Bronchial epithelial cell (primary cell): ENCODE measurements at regions not wholly inside any gene's neighbourhood (a gene's known extent, or its start where the extent isn't known, plus 50 kb on each side); places are given as distances from the start of the nearest gene placed in this dataset.

ENCODE experiments used
- DNase-seq: peaks from one replicate; pipeline ENCODE4 v3.0.0-alpha.2; 2010; ENCODE audit warnings: low read depth
- FAIRE-seq: peaks from 2 replicates; lab custom pipeline; 2011; peaks lifted over from hg19 to GRCh38; lab: Jason Lieb, UNC
- H3K27me3 ChIP-seq: 2 replicates; pipeline ENCODE4 v1.5.1; 2011; ENCODE audit warnings: low read length; ENCODE audit not compliant: control insufficient read depth, insufficient read depth
- H3K36me3 ChIP-seq: 2 replicates; pipeline ENCODE4 v1.5.1; 2011; ENCODE audit warnings: low read length; ENCODE audit not compliant: control insufficient read depth, insufficient read depth
- H3K4me3 ChIP-seq: 2 replicates; pipeline ENCODE4 v1.5.1; 2011; ENCODE audit warnings: mild to moderate bottlenecking, low read depth, low read length, control low read depth
- CTCF ChIP-seq: IDR thresholded peaks from 2 replicates; pipeline ENCODE4 v1.5.1; 2011; ENCODE audit warnings: mild to moderate bottlenecking, moderate library complexity, low read length, control low read depth, inconsistent platforms; ENCODE audit not compliant: insufficient read depth, severe bottlenecking

- Histone ChIP-seq H3K4me3 (no peak overlapping the region), H3K27me3 (no peaks in the 10 kb centered on the region), H3K36me3 (no peaks in the 10 kb centered on the region)
- DNase-seq, result no peak
- no peak for FAIRE-seq
- TF ChIP-seq CTCF, result no peak
These were observed 167.8 kb downstream of the BAMBI start for GRCh38 chr10:28845009-28845682.

- no peaks in the 10 kb centered on the region for H3K27me3 ChIP-seq
- TF ChIP-seq CTCF, result no peak
- H3K4me3 ChIP-seq, result no peak overlapping the region
- FAIRE-seq (peak; percentile 23), DNase-seq (peak; percentile 39)
- no peaks in the 10 kb centered on the region for H3K36me3 ChIP-seq
These were observed 172.0 kb downstream of the BAMBI start for GRCh38 chr10:28849309-28849708.

- no peak for TF ChIP-seq CTCF
- no peaks in the 10 kb centered on the region for H3K27me3 ChIP-seq
- DNase-seq (no peak), FAIRE-seq (no peak)
- no peaks in the 10 kb centered on the region for H3K36me3 ChIP-seq
- H3K4me3 ChIP-seq, result no peak overlapping the region
These were observed 172.5 kb downstream of the BAMBI start for GRCh38 chr10:28849821-28850220.

GRCh38 chr10:28850784-28851183 is 173.5 kb downstream of the BAMBI start:
- no peak for TF ChIP-seq CTCF
- Histone ChIP-seq H3K4me3 (no peak overlapping the region), H3K36me3 (no peaks in the 10 kb centered on the region), H3K27me3 (no peaks in the 10 kb centered on the region)
- DNase-seq (no peak), FAIRE-seq (no peak)

- no peak overlapping the region for H3K4me3 ChIP-seq
- DNase-seq (no peak), FAIRE-seq (no peak)
- no peaks in the 10 kb centered on the region for H3K27me3 ChIP-seq
- no peaks in the 10 kb centered on the region for H3K36me3 ChIP-seq
- no peak for TF ChIP-seq CTCF
These were observed 175.9 kb downstream of the BAMBI start for GRCh38 chr10:28853195-28853594.

GRCh38 chr10:28857164-28857563 is 179.8 kb downstream of the BAMBI start:
- no peak overlapping the region for H3K4me3 ChIP-seq
- FAIRE-seq (no peak), DNase-seq (no peak)
- no peak for TF ChIP-seq CTCF
- no peaks in the 10 kb centered on the region for H3K27me3 ChIP-seq
- no peaks in the 10 kb centered on the region for H3K36me3 ChIP-seq
